Panc1 (cell line): ENCODE measurements at regions not wholly inside any gene's neighbourhood (a gene's known extent, or its start where the extent isn't known, plus 50 kb on each side); places are given as distances from the start of the nearest gene placed in this dataset.

Experiments used
- ATAC-seq: fragments of 200-7000 bp; cut with Tn5 transposase; 2 replicates; pipeline ENCODE4 v1.9.1; 2020; ENCODE audit warnings: mild to moderate bottlenecking, moderate library complexity
- BruUV-seq: library from RNA; stranded (reverse); fragments of 400-500 nt; replicated peaks from 2 replicates; lab custom pipeline; 2021; lab: Mats Ljungman, UMichigan
- CTCF ChIA-PET: fragments of 300-600 bp; sonication (Branson Sonifier 250); formaldehyde crosslinking; loops from one replicate; lab custom pipeline; 2022; ENCODE audit warnings: antibody characterized with exemption; lab: Charles Lee
- POLR2A ChIA-PET: fragments of 300-600 bp; sonication (Branson Sonifier 250); formaldehyde crosslinking; loops from one replicate; lab custom pipeline; 2022; ENCODE audit warnings: antibody characterized with exemption; lab: Charles Lee
- DNase-seq: peaks from one replicate; pipeline ENCODE4 v3.0.0-alpha.2; 2010; ENCODE audit warnings: low read depth, low spot score
- H3K27ac ChIP-seq: 2 replicates; pipeline ENCODE4 v1.5.1; 2011; ENCODE audit warnings: mild to moderate bottlenecking, low read length, inconsistent platforms
- H3K27me3 ChIP-seq: fragments of 200-500 bp; sonication (Bioruptor generic); 2 replicates; pipeline ENCODE4 v1.6.0; 2014; ENCODE audit warnings: low read length, inconsistent platforms; ENCODE audit not compliant: control insufficient read depth, insufficient read depth
- H3K36me3 ChIP-seq: fragments of 200-500 bp; sonication (Bioruptor generic); 2 replicates; pipeline ENCODE4 v1.5.1; 2014; ENCODE audit warnings: inconsistent platforms, mild to moderate bottlenecking, low read length, moderate library complexity; ENCODE audit not compliant: control insufficient read depth, insufficient read depth
- H3K4me1 ChIP-seq: 2 replicates; pipeline ENCODE4 v1.5.1; 2011; ENCODE audit warnings: inconsistent platforms, mild to moderate bottlenecking, low read length, moderate library complexity; ENCODE audit not compliant: control insufficient read depth, insufficient read depth
- H3K4me3 ChIP-seq, 2 experiments: 2 replicates each; pipeline ENCODE4 v1.5.1; 2011 to 2012; ENCODE audit warnings: low read depth in 2 of 2, low read length in 2 of 2, mild to moderate bottlenecking in 2 of 2, inconsistent platforms in 1 of 2, moderate library complexity in 1 of 2
- H3K9me3 ChIP-seq: fragments of 200-500 bp; sonication (Bioruptor generic); 2 replicates; pipeline ENCODE4 v1.5.1; 2014; ENCODE audit warnings: low read depth, mild to moderate bottlenecking, inconsistent platforms, low read length, moderate library complexity; ENCODE audit not compliant: control insufficient read depth, insufficient read depth
- CTCF ChIP-seq: fragments of 450-650 bp; IDR thresholded peaks from 2 replicates; pipeline ENCODE4 v1.5.1; 2017; ENCODE audit warnings: mild to moderate bottlenecking
- POLR2AphosphoS5 ChIP-seq: IDR thresholded peaks from 2 replicates; pipeline ENCODE4 v1.6.1; 2012; ENCODE audit warnings: mild to moderate bottlenecking, low read depth, low read length, moderate library complexity
- SIN3A ChIP-seq: IDR thresholded peaks from 2 replicates; pipeline ENCODE4 v1.6.1; 2012; ENCODE audit warnings: low read depth, mild to moderate bottlenecking, low read length, moderate library complexity, borderline replicate concordance; ENCODE audit not compliant: insufficient read depth
- TCF7L2 ChIP-seq: IDR thresholded peaks from 2 replicates; pipeline ENCODE4 v1.6.1; 2011; ENCODE audit warnings: mild to moderate bottlenecking, low read depth, low read length, inconsistent platforms
- in situ Hi-C: cut with HindIII; loops from 2 replicates; pipeline ENCODE4 v1.10.0; 2016; ENCODE audit warnings: low sequenced_read_pairs, low pct_unique_long_range_greater_than_20kb
- intact Hi-C: fragments of 100-400 bp; cut with micrococcal nuclease; formaldehyde crosslinking; loops from one replicate; pipeline ENCODE4 v1.10.0; 2022; ENCODE audit not compliant: unreplicated experiment
- TF ChIP-seq, protein P1 (sequence below), 2 experiments: IDR thresholded peaks; 2 replicates each; pipeline ENCODE4 v1.6.1; 2011 to 2012; ENCODE audit warnings: low read depth in 2 of 2, control low read depth in 1 of 2, low read length in 1 of 2, mild to moderate bottlenecking in 1 of 2, moderate library complexity in 1 of 2; ENCODE audit not compliant: insufficient read depth in 1 of 2

DNA sequence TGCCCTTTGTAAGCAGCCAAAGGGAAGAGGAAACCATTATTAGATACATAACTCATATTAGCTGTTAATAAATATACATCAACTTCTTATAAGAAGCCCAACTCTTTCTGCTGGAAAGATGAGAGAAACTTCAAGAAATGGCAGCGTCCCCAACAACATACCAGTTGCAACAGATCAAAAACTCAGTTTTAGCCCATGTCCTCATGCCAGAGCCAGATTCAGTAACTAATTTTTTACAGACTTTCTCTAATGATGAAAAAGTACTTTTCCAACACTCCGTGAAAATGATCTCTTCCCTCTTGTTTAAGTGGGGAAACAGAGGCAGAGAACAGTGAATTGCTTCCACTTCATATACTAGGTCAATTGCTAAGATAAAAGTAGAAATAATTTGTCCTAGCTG is 206.8 kb upstream of the NUDT4 start:
- H3K27me3 ChIP-seq: peaks cover 8% of the 10 kb centered on the region; the same call in 1 of the 2 replicates
- no peak overlapping the region for H3K4me3 ChIP-seq
- DNase-seq (no peak), ATAC-seq (no peak)
- no TSS peak for BruUV-seq
- TF ChIP-seq SIN3A: no peak
- TF ChIP-seq, protein P1, sequence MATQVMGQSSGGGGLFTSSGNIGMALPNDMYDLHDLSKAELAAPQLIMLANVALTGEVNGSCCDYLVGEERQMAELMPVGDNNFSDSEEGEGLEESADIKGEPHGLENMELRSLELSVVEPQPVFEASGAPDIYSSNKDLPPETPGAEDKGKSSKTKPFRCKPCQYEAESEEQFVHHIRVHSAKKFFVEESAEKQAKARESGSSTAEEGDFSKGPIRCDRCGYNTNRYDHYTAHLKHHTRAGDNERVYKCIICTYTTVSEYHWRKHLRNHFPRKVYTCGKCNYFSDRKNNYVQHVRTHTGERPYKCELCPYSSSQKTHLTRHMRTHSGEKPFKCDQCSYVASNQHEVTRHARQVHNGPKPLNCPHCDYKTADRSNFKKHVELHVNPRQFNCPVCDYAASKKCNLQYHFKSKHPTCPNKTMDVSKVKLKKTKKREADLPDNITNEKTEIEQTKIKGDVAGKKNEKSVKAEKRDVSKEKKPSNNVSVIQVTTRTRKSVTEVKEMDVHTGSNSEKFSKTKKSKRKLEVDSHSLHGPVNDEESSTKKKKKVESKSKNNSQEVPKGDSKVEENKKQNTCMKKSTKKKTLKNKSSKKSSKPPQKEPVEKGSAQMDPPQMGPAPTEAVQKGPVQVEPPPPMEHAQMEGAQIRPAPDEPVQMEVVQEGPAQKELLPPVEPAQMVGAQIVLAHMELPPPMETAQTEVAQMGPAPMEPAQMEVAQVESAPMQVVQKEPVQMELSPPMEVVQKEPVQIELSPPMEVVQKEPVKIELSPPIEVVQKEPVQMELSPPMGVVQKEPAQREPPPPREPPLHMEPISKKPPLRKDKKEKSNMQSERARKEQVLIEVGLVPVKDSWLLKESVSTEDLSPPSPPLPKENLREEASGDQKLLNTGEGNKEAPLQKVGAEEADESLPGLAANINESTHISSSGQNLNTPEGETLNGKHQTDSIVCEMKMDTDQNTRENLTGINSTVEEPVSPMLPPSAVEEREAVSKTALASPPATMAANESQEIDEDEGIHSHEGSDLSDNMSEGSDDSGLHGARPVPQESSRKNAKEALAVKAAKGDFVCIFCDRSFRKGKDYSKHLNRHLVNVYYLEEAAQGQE (IDR thresholded peaks at IDR 0.05; ENCODE audit: insufficient read depth in 1 of 2, low read depth in 2 of 2, low read length in 1 of 2): no peak
- no peak for TF ChIP-seq TCF7L2
- TF ChIP-seq CTCF: no peak
- no peak for TF ChIP-seq POLR2AphosphoS5
- H3K27ac ChIP-seq: no peak overlapping the region
- ChIA-PET CTCF (no interaction called here), POLR2A (no interaction called here)
- intact Hi-C loops (no loop called here), in situ Hi-C loops (no loop called here)
- no peaks in the 10 kb centered on the region for H3K9me3 ChIP-seq
- no peaks in the 10 kb centered on the region for H3K36me3 ChIP-seq
- H3K4me1 ChIP-seq: no peaks in the 10 kb centered on the region; the same call in 1 of the 2 replicates

DNA sequence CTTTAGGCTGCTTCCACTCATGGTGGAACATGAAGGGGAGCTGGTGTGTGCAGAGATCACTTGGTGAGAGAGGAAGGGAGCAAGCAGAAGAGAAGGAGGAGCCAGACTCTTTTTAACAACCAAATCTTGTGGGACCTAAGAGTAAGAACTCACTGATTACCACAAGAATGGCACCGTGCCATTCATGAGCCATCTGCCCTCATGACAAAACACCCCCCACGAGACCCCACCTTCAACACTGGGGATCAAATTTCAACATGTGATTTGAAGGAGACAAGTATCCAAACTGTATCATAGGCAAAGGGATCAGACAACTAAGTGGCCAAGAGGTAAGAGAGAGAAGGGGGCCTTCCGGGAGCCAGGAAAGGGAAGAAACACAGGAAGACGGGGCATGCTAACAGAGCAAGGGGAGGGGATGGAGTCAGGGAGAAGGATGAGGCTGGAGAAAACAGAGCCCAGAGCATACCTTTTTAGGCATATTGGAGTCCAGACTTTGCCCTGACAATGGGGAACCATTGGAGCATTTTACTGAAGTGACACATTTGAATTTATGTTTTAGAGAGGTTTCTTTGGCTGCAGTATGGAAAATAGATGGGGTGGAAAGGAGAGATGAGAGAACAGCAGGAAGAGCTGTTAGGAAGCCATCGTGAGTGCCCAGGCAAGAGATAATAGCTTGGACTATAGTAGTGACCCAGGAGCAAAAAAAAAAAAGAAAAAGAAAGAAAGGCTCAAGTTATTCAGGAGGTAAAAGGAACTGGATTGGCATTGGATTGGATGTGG is 204.4 kb upstream of the NUDT4 start:
- in situ Hi-C loops: no loop called here
- ChIA-PET POLR2A (no interaction called here), CTCF (no interaction called here)
- TF ChIP-seq SIN3A (no peak), TCF7L2 (no peak), POLR2AphosphoS5 (no peak), CTCF (no peak)
- TF ChIP-seq, protein P1 (IDR thresholded peaks at IDR 0.05; ENCODE audit: insufficient read depth in 1 of 2, low read depth in 2 of 2, low read length in 1 of 2): no peak
- Histone ChIP-seq H3K27me3 (no peaks in the 10 kb centered on the region), H3K9me3 (no peaks in the 10 kb centered on the region), H3K4me1 (no peaks in the 10 kb centered on the region), H3K27ac (no peak overlapping the region), H3K36me3 (no peaks in the 10 kb centered on the region), H3K4me3 (no peak overlapping the region)
- DNase-seq (no peak), ATAC-seq (no peak)
- intact Hi-C loops: no loop called here
- BruUV-seq: no TSS peak
